AG09319 (cell line): ENCODE measurements at regions not wholly inside any gene's neighbourhood (a gene's known extent, or its start where the extent isn't known, plus 50 kb on each side); places are given as distances from the start of the nearest gene placed in this dataset.

Experiments used
- DNase-seq: peaks from one replicate; pipeline ENCODE4 v3.0.0-alpha.2; 2010; ENCODE audit warnings: low read depth; ENCODE audit errors: extremely low read depth
- CTCF ChIP-seq: IDR thresholded peaks from 2 replicates; pipeline ENCODE4 v1.5.1; 2011; ENCODE audit warnings: low read depth, mild to moderate bottlenecking, inconsistent platforms, low read length, moderate library complexity

- no peak for DNase-seq
- no peak for TF ChIP-seq CTCF
These were observed 516.4 kb upstream of the RORB start for GRCh38 chr9:73980754-73981153.

- TF ChIP-seq CTCF = no peak
- no peak for DNase-seq
These were observed 515.7 kb upstream of the RORB start for GRCh38 chr9:73981405-73981804.

GRCh38 chr9:73995836-73996235 lies 501.3 kb upstream of the RORB start:
- no peak for DNase-seq
- TF ChIP-seq CTCF = no peak

GRCh38 chr9:73996844-73997243 lies 500.3 kb upstream of the RORB start:
- no peak for DNase-seq
- no peak for TF ChIP-seq CTCF

GRCh38 chr9:74001382-74001781 lies 495.8 kb upstream of the RORB start:
- no peak for TF ChIP-seq CTCF

GRCh38 chr9:74006935-74007334 lies 490.2 kb upstream of the RORB start:
- peak; percentile 25 for TF ChIP-seq CTCF
- no peak for DNase-seq

More at GRCh38 chr9:74001382-74001781, 495.8 kb upstream of the RORB start:
- no peak for DNase-seq

- no peak for TF ChIP-seq CTCF
- DNase-seq = no peak
These were observed 489.3 kb upstream of the RORB start for GRCh38 chr9:74007833-74008232.
